ENCODE measurements at regions not wholly inside any gene's neighbourhood (a gene's known extent, or its start where the extent isn't known, plus 50 kb on each side); places are given as distances from the start of the nearest gene placed in this dataset.

DNA sequence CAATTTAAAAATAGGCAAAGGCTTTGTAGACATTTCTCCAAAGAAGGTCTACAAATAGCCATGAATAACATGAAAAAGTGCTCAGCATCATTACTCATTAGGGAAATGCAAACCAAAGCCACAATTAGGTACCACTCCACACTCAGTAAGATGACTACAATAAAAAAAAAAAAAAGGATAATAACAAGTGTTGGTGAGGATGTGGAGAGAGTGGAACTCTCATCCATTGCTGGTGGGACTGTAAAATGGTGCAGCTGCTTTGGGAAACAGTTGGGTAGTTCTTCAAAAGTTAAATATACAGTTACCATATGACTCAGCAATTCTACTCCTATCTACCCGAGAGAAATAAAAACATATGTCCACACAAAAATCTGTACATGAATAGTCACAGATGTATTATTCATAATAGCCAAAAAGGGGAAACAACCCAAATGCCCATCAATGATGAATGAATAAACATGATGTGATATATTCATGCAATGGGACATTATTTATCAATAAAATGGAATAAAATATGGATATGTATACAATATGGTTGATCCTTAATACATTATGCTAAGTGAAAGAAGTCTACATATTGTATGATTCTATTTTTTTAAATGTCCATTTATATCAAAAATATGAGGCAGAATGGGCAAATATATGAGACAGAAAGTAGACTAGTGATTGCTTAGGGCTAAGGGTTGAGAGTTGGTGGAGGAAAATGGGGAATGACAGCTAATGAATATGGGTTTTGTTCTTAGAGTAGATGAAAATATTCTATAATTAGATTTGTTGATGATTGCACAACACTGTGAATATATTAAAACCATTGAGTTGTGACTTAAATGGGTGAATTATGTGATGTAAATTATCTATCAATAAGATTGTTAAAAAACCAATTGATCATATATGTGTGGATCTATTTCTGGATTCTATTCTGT lies 66.1 kb upstream of the SMAD3 start:
- no peaks in the 10 kb centered on the region for H3K27me3 ChIP-seq (ENCODE audit: control insufficient read depth in 3 of 3, insufficient read depth in 3 of 3, low read length in 2 of 3)
- ATAC-seq (ENCODE audit: insufficient read depth, low FRiP score) (no peak), DNase-seq (no peak)
- WGBS, 2 donors: 65 to 69% methylated on average over 1 of the region's 1 CpG
- H3K27ac ChIP-seq (ENCODE audit: low read depth in 1 of 2, low read length in 1 of 2): no peak overlapping the region
- H3K9me3 ChIP-seq (ENCODE audit: control insufficient read depth in 4 of 4, insufficient read depth in 3 of 4, low read length in 3 of 4): no peaks in the 10 kb centered on the region
- no peak overlapping the region for H3K9ac ChIP-seq (ENCODE audit: insufficient read depth in 1 of 2, low read length in 2 of 2)
- H3K4me1 ChIP-seq (ENCODE audit: control insufficient read depth in 5 of 5, insufficient read depth in 5 of 5, low read length in 5 of 5): peaks cover 0 to 3% (median 0%) of the 10 kb centered on the region in 5 donors
- TF ChIP-seq, protein P1, sequence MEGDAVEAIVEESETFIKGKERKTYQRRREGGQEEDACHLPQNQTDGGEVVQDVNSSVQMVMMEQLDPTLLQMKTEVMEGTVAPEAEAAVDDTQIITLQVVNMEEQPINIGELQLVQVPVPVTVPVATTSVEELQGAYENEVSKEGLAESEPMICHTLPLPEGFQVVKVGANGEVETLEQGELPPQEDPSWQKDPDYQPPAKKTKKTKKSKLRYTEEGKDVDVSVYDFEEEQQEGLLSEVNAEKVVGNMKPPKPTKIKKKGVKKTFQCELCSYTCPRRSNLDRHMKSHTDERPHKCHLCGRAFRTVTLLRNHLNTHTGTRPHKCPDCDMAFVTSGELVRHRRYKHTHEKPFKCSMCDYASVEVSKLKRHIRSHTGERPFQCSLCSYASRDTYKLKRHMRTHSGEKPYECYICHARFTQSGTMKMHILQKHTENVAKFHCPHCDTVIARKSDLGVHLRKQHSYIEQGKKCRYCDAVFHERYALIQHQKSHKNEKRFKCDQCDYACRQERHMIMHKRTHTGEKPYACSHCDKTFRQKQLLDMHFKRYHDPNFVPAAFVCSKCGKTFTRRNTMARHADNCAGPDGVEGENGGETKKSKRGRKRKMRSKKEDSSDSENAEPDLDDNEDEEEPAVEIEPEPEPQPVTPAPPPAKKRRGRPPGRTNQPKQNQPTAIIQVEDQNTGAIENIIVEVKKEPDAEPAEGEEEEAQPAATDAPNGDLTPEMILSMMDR (IDR thresholded peaks at IDR 0.05; ENCODE audit: control extremely low read depth, extremely low read depth): no peak
- no peak overlapping the region for H3K4me3 ChIP-seq
- no peaks in the 10 kb centered on the region for H3K36me3 ChIP-seq (ENCODE audit: control insufficient read depth in 4 of 4, insufficient read depth in 4 of 4, low read length in 4 of 4)

GRCh38 chr15:67000896-67001295 lies 64.5 kb upstream of the SMAD3 start:
- no peak overlapping the region for H3K4me3 ChIP-seq
- no peak for ATAC-seq (ENCODE audit: insufficient read depth, low FRiP score)
- H3K4me1 ChIP-seq (ENCODE audit: control insufficient read depth in 5 of 5, insufficient read depth in 5 of 5, low read length in 5 of 5): no peaks in the 10 kb centered on the region
- TF ChIP-seq, protein P1 (IDR thresholded peaks at IDR 0.05; ENCODE audit: control extremely low read depth, extremely low read depth): no peak
- DNase-seq: no peak
- WGBS, 2 donors: 92 to 96% methylated on average over 14 of the region's 14 CpGs
- no peak overlapping the region for H3K27ac ChIP-seq (ENCODE audit: low read depth in 1 of 2, low read length in 1 of 2)
- no peaks in the 10 kb centered on the region for H3K9me3 ChIP-seq (ENCODE audit: control insufficient read depth in 4 of 4, insufficient read depth in 3 of 4, low read length in 3 of 4)
- H3K27me3 ChIP-seq (ENCODE audit: control insufficient read depth in 3 of 3, insufficient read depth in 3 of 3, low read length in 2 of 3): no peaks in the 10 kb centered on the region
- no peaks in the 10 kb centered on the region for H3K36me3 ChIP-seq (ENCODE audit: control insufficient read depth in 4 of 4, insufficient read depth in 4 of 4, low read length in 4 of 4)
- H3K9ac ChIP-seq (ENCODE audit: insufficient read depth in 1 of 2, low read length in 2 of 2): no peak overlapping the region

DNA sequence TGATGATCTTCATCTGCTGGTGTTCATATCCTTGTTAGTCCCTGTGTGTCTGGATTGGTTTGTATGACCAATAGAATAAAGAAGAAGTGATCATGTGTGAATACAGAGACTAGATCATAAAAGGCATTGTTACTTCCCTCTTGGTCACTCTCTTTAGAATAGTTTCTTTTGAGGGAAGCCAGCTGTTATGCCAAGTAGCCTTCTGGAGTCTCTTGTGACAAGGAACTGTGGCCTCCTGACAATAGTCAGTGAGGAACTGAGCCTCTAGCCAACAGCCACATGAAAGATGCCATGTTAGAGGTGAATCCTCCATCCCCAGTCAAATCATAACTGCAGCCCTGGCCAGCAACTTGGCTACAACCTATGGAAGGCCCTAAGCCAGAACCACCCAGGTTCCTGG lies 63.0 kb upstream of the SMAD3 start:
- TF ChIP-seq, protein P1 (IDR thresholded peaks at IDR 0.05; ENCODE audit: control extremely low read depth, extremely low read depth): no peak
- Histone ChIP-seq H3K9me3 (ENCODE audit: control insufficient read depth in 4 of 4, insufficient read depth in 3 of 4, low read length in 3 of 4) (no peaks in the 10 kb centered on the region), H3K9ac (ENCODE audit: insufficient read depth in 1 of 2, low read length in 2 of 2) (no peak overlapping the region), H3K27ac (ENCODE audit: low read depth in 1 of 2, low read length in 1 of 2) (no peak overlapping the region), H3K4me3 (no peak overlapping the region), H3K27me3 (ENCODE audit: control insufficient read depth in 3 of 3, insufficient read depth in 3 of 3, low read length in 2 of 3) (no peaks in the 10 kb centered on the region), H3K4me1 (ENCODE audit: control insufficient read depth in 5 of 5, insufficient read depth in 5 of 5, low read length in 5 of 5) (no peaks in the 10 kb centered on the region), H3K36me3 (ENCODE audit: control insufficient read depth in 4 of 4, insufficient read depth in 4 of 4, low read length in 4 of 4) (no peaks in the 10 kb centered on the region)
- DNase-seq (no peak), ATAC-seq (ENCODE audit: insufficient read depth, low FRiP score) (no peak)
